ENCODE measurements at regions not wholly inside any gene's neighbourhood (a gene's known extent, or its start where the extent isn't known, plus 50 kb on each side); places are given as distances from the start of the nearest gene placed in this dataset.

GRCh38 chr21:27673581-27673980 is 706.7 kb upstream of the ADAMTS5 start:
- no peaks in the 10 kb centered on the region for H3K36me3 Mint-ChIP-seq
- DNase-seq (ENCODE audit: low spot score in 2 of 2) (no peak), ATAC-seq (ENCODE audit: low read depth) (no peak)
- H3K4me3 Mint-ChIP-seq: no peak overlapping the region
- no peaks in the 10 kb centered on the region for H3K27me3 Mint-ChIP-seq
- peaks cover 3% of the 10 kb centered on the region for H3K9me3 Mint-ChIP-seq
- H3K4me1 Mint-ChIP-seq: no peaks in the 10 kb centered on the region
- no peak overlapping the region for H3K27ac Mint-ChIP-seq

GRCh38 chr21:27671207-27671606 is 704.3 kb upstream of the ADAMTS5 start:
- peaks cover 4% of the 10 kb centered on the region for H3K9me3 Mint-ChIP-seq

GRCh38 chr21:27653481-27653880 is 686.6 kb upstream of the ADAMTS5 start:
- Mint-ChIP-seq H3K27me3 (no peaks in the 10 kb centered on the region), H3K4me3 (no peak overlapping the region), H3K36me3 (no peaks in the 10 kb centered on the region), H3K27ac (no peak overlapping the region), H3K9me3 (peaks cover 4% of the 10 kb centered on the region), H3K4me1 (no peaks in the 10 kb centered on the region)
- DNase-seq (ENCODE audit: low spot score in 2 of 2) (no peak), ATAC-seq (ENCODE audit: low read depth) (no peak)

More at GRCh38 chr21:27671207-27671606, 704.3 kb upstream of the ADAMTS5 start:
- Mint-ChIP-seq H3K4me3 (no peak overlapping the region), H3K4me1 (no peaks in the 10 kb centered on the region), H3K36me3 (no peaks in the 10 kb centered on the region), H3K27ac (no peak overlapping the region), H3K27me3 (no peaks in the 10 kb centered on the region)
- no peak for DNase-seq (ENCODE audit: low spot score in 2 of 2)
- no peak for ATAC-seq (ENCODE audit: low read depth)

- Mint-ChIP-seq H3K27ac (no peak overlapping the region), H3K9me3 (peaks cover 7% of the 10 kb centered on the region), H3K4me1 (no peaks in the 10 kb centered on the region), H3K27me3 (no peaks in the 10 kb centered on the region), H3K4me3 (no peak overlapping the region), H3K36me3 (no peaks in the 10 kb centered on the region)
- ATAC-seq (ENCODE audit: low read depth): no peak
- DNase-seq (ENCODE audit: low spot score in 2 of 2): no peak
Measured at GRCh38 chr21:27649762-27650161, 682.9 kb upstream of the ADAMTS5 start.

GRCh38 chr21:27649323-27649722 is 682.4 kb upstream of the ADAMTS5 start:
- H3K36me3 Mint-ChIP-seq: no peaks in the 10 kb centered on the region
- H3K27me3 Mint-ChIP-seq: no peaks in the 10 kb centered on the region
- H3K4me1 Mint-ChIP-seq: no peaks in the 10 kb centered on the region
- no peak for DNase-seq (ENCODE audit: low spot score in 2 of 2)
- H3K9me3 Mint-ChIP-seq: peaks cover 6% of the 10 kb centered on the region
- no peak overlapping the region for H3K4me3 Mint-ChIP-seq
- H3K27ac Mint-ChIP-seq: no peak overlapping the region
- no peak for ATAC-seq (ENCODE audit: low read depth)

GRCh38 chr21:27648560-27648959 is 681.7 kb upstream of the ADAMTS5 start:
- H3K27ac Mint-ChIP-seq: no peak overlapping the region
- no peaks in the 10 kb centered on the region for H3K27me3 Mint-ChIP-seq
- H3K36me3 Mint-ChIP-seq: no peaks in the 10 kb centered on the region
- peaks cover 6% of the 10 kb centered on the region for H3K9me3 Mint-ChIP-seq
- H3K4me1 Mint-ChIP-seq: no peaks in the 10 kb centered on the region
- no peak overlapping the region for H3K4me3 Mint-ChIP-seq
- no peak for DNase-seq (ENCODE audit: low spot score in 2 of 2)
- ATAC-seq (ENCODE audit: low read depth): no peak

GRCh38 chr21:27647921-27648320 is 681.0 kb upstream of the ADAMTS5 start:
- DNase-seq (ENCODE audit: low spot score in 2 of 2) (no peak), ATAC-seq (ENCODE audit: low read depth) (no peak)
- Mint-ChIP-seq H3K27me3 (no peaks in the 10 kb centered on the region), H3K27ac (no peak overlapping the region), H3K36me3 (no peaks in the 10 kb centered on the region), H3K4me1 (no peaks in the 10 kb centered on the region), H3K9me3 (peaks cover 6% of the 10 kb centered on the region), H3K4me3 (no peak overlapping the region)

GRCh38 chr21:27647401-27647800 is 680.5 kb upstream of the ADAMTS5 start:
- ATAC-seq (ENCODE audit: low read depth) (no peak), DNase-seq (ENCODE audit: low spot score in 2 of 2) (no peak)
- Mint-ChIP-seq H3K9me3 (peaks cover 6% of the 10 kb centered on the region), H3K27me3 (no peaks in the 10 kb centered on the region), H3K4me3 (no peak overlapping the region), H3K36me3 (no peaks in the 10 kb centered on the region), H3K27ac (no peak overlapping the region), H3K4me1 (no peaks in the 10 kb centered on the region)

GRCh38 chr21:27646691-27647090 is 679.8 kb upstream of the ADAMTS5 start:
- no peak for DNase-seq (ENCODE audit: low spot score in 2 of 2)
- Mint-ChIP-seq H3K9me3 (peaks cover 6% of the 10 kb centered on the region), H3K27ac (no peak overlapping the region), H3K27me3 (no peaks in the 10 kb centered on the region), H3K4me1 (no peaks in the 10 kb centered on the region), H3K4me3 (no peak overlapping the region), H3K36me3 (no peaks in the 10 kb centered on the region)
- ATAC-seq (ENCODE audit: low read depth): no peak

GRCh38 chr21:27646056-27646455 is 679.2 kb upstream of the ADAMTS5 start:
- DNase-seq (ENCODE audit: low spot score in 2 of 2) (no peak), ATAC-seq (ENCODE audit: low read depth) (no peak)
- Mint-ChIP-seq H3K36me3 (no peaks in the 10 kb centered on the region), H3K4me1 (no peaks in the 10 kb centered on the region), H3K27ac (no peak overlapping the region), H3K27me3 (no peaks in the 10 kb centered on the region), H3K4me3 (no peak overlapping the region), H3K9me3 (peaks cover 6% of the 10 kb centered on the region)

- Mint-ChIP-seq H3K27ac (no peak overlapping the region), H3K9me3 (peaks cover 3% of the 10 kb centered on the region), H3K4me3 (no peak overlapping the region), H3K27me3 (no peaks in the 10 kb centered on the region), H3K4me1 (no peaks in the 10 kb centered on the region), H3K36me3 (no peaks in the 10 kb centered on the region)
- ATAC-seq (ENCODE audit: low read depth): no peak
- DNase-seq (ENCODE audit: low spot score in 2 of 2): no peak
Measured at GRCh38 chr21:27645285-27645684, 678.4 kb upstream of the ADAMTS5 start.

- Mint-ChIP-seq H3K4me3 (no peak overlapping the region), H3K9me3 (peaks cover 3% of the 10 kb centered on the region), H3K27ac (no peak overlapping the region), H3K27me3 (no peaks in the 10 kb centered on the region), H3K4me1 (no peaks in the 10 kb centered on the region), H3K36me3 (no peaks in the 10 kb centered on the region)
- DNase-seq (ENCODE audit: low spot score in 2 of 2) (no peak), ATAC-seq (ENCODE audit: low read depth) (no peak)
Measured at GRCh38 chr21:27643326-27643725, 676.4 kb upstream of the ADAMTS5 start.

- Mint-ChIP-seq H3K27ac (no peak overlapping the region), H3K27me3 (no peaks in the 10 kb centered on the region), H3K4me3 (no peak overlapping the region), H3K4me1 (no peaks in the 10 kb centered on the region), H3K9me3 (peaks cover 4% of the 10 kb centered on the region), H3K36me3 (no peaks in the 10 kb centered on the region)
- ATAC-seq (ENCODE audit: low read depth) (no peak), DNase-seq (ENCODE audit: low spot score in 2 of 2) (no peak)
Measured at GRCh38 chr21:27639286-27639685, 672.4 kb upstream of the ADAMTS5 start.

GRCh38 chr21:27636656-27637055 is 669.8 kb upstream of the ADAMTS5 start:
- Mint-ChIP-seq H3K4me3 (no peak overlapping the region), H3K4me1 (no peaks in the 10 kb centered on the region), H3K27me3 (no peaks in the 10 kb centered on the region), H3K36me3 (no peaks in the 10 kb centered on the region), H3K9me3 (peaks cover 6% of the 10 kb centered on the region), H3K27ac (no peak overlapping the region)
- DNase-seq (ENCODE audit: low spot score in 2 of 2) (no peak), ATAC-seq (ENCODE audit: low read depth) (no peak)

GRCh38 chr21:27633631-27634030 is 666.7 kb upstream of the ADAMTS5 start:
- H3K27ac Mint-ChIP-seq: no peak overlapping the region
- DNase-seq (ENCODE audit: low spot score in 2 of 2) (no peak), ATAC-seq (ENCODE audit: low read depth) (no peak)
- peaks cover 6% of the 10 kb centered on the region for H3K9me3 Mint-ChIP-seq
- H3K4me1 Mint-ChIP-seq: no peaks in the 10 kb centered on the region
- H3K4me3 Mint-ChIP-seq: no peak overlapping the region
- no peaks in the 10 kb centered on the region for H3K36me3 Mint-ChIP-seq
- no peaks in the 10 kb centered on the region for H3K27me3 Mint-ChIP-seq

- Mint-ChIP-seq H3K9me3 (peaks cover 6% of the 10 kb centered on the region), H3K27ac (no peak overlapping the region), H3K27me3 (no peaks in the 10 kb centered on the region), H3K4me3 (no peak overlapping the region), H3K4me1 (no peaks in the 10 kb centered on the region), H3K36me3 (no peaks in the 10 kb centered on the region)
- ATAC-seq (ENCODE audit: low read depth) (no peak), DNase-seq (ENCODE audit: low spot score in 2 of 2) (no peak)
Measured at GRCh38 chr21:27631471-27631870, 664.6 kb upstream of the ADAMTS5 start.
